Kidney (tissue), 13 donors: ENCODE measurements at regions not wholly inside any gene's neighbourhood (a gene's known extent, or its start where the extent isn't known, plus 50 kb on each side); places are given as distances from the start of the nearest gene placed in this dataset.

Experiments
- DNase-seq, 5 donors: peaks; one replicate each; pipeline ENCODE4 v3.0.0-alpha.2; 2013 to 2020
- FAIRE-seq: peaks from 2 replicates; lab custom pipeline; 2012; peaks lifted over from hg19 to GRCh38; lab: Jason Lieb, UNC
- H3K27ac ChIP-seq, 2 donors: one replicate each; pipeline ENCODE4 v1.7.0; 2013; ENCODE audit warnings: low read depth in 2 of 2, low read length in 2 of 2, inconsistent platforms in 1 of 2
- H3K27me3 ChIP-seq: one replicate; pipeline ENCODE4 v1.7.1; 2013; ENCODE audit warnings: low read length, inconsistent platforms; ENCODE audit not compliant: control insufficient read depth, insufficient read depth
- H3K36me3 ChIP-seq, 3 donors: one replicate each; pipeline versions ENCODE4 v1.7.0 to v1.7.1; 2013; ENCODE audit warnings: low read length in 3 of 3, control low read depth in 1 of 3, inconsistent platforms in 1 of 3; ENCODE audit not compliant: insufficient read depth in 3 of 3, control insufficient read depth in 2 of 3
- H3K4me1 ChIP-seq, 3 donors: one replicate each; pipeline versions ENCODE4 v1.7.0 to v1.7.1; 2013; ENCODE audit warnings: low read length in 3 of 3, inconsistent platforms in 1 of 3, low read depth in 1 of 3; ENCODE audit not compliant: control insufficient read depth in 2 of 3, insufficient read depth in 2 of 3
- H3K4me3 ChIP-seq, 3 donors: one replicate each; pipeline versions ENCODE4 v1.7.0 to v1.8.1; 2013; ENCODE audit warnings: low read length in 3 of 3, control low read depth in 1 of 3, inconsistent platforms in 1 of 3
- H3K9ac ChIP-seq, 3 donors: one replicate each; pipeline versions ENCODE4 v1.7.0 to v1.7.1; 2013; ENCODE audit warnings: low read length in 3 of 3, control low read depth in 1 of 3, inconsistent platforms in 1 of 3
- H3K9me3 ChIP-seq, 3 donors: one replicate each; pipeline versions ENCODE4 v1.7.0 to v1.7.1; 2013; ENCODE audit warnings: low read length in 3 of 3, control low read depth in 1 of 3, inconsistent platforms in 1 of 3; ENCODE audit not compliant: control insufficient read depth in 2 of 3, insufficient read depth in 1 of 3
- intact Hi-C: fragments of 100-400 bp; cut with DNase I; formaldehyde crosslinking; loops from one replicate; pipeline ENCODE4 v1.11.1; 2022
- TF ChIP-seq, protein P1 (sequence below): IDR thresholded peaks from 3 replicates; pipeline ENCODE4 v1.5.1; 2012; ENCODE audit warnings: mild to moderate bottlenecking, moderate library complexity, borderline replicate concordance; ENCODE audit not compliant: insufficient read depth; ENCODE audit errors: extremely low read depth
- donor health status: control.
- donor health status: control.
- donor health status: control.
- donor health status: control.
- donor health status: control.
- donor health status: DM: yes; HTN: yes; CAD: no.
- donor health status: Normal renal cell carcinoma (clear cell type).

- no peak overlapping the region for H3K4me3 ChIP-seq
- FAIRE-seq (no peak), DNase-seq (no peak)
- no peaks in the 10 kb centered on the region for H3K9me3 ChIP-seq
- H3K27ac ChIP-seq = no peak overlapping the region
- no peaks in the 10 kb centered on the region for H3K4me1 ChIP-seq
- no peak overlapping the region for H3K9ac ChIP-seq
- no peaks in the 10 kb centered on the region for H3K36me3 ChIP-seq
- intact Hi-C loops = no loop called here
- no peaks in the 10 kb centered on the region for H3K27me3 ChIP-seq
- TF ChIP-seq, protein P1, sequence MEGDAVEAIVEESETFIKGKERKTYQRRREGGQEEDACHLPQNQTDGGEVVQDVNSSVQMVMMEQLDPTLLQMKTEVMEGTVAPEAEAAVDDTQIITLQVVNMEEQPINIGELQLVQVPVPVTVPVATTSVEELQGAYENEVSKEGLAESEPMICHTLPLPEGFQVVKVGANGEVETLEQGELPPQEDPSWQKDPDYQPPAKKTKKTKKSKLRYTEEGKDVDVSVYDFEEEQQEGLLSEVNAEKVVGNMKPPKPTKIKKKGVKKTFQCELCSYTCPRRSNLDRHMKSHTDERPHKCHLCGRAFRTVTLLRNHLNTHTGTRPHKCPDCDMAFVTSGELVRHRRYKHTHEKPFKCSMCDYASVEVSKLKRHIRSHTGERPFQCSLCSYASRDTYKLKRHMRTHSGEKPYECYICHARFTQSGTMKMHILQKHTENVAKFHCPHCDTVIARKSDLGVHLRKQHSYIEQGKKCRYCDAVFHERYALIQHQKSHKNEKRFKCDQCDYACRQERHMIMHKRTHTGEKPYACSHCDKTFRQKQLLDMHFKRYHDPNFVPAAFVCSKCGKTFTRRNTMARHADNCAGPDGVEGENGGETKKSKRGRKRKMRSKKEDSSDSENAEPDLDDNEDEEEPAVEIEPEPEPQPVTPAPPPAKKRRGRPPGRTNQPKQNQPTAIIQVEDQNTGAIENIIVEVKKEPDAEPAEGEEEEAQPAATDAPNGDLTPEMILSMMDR = no peak
Observed at GRCh38 chr6:139643986-139644385, 269.5 kb upstream of the CITED2 start.

DNA sequence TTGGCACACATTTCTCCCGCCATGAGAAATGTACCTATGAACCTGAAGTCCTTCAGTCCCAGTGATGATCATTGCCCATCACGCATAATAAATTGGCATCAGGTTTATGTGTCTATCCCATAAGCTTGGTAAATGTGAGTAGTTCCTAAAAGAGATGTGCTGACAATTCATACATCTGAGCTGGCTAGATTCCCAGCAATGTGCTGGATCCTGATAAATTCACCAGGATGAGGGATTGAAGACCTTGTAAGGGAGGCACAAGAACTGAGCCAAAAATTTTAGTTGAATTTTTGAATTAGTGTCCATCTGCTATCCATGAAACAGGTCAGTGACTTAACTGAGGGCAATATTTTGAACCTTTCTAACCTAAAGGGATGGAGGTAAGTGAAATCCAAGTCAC, 267.9 kb upstream of the CITED2 start:
- Histone ChIP-seq H3K27me3 (no peaks in the 10 kb centered on the region), H3K9me3 (no peaks in the 10 kb centered on the region), H3K4me1 (no peaks in the 10 kb centered on the region), H3K9ac (no peak overlapping the region), H3K4me3 (no peak overlapping the region), H3K36me3 (no peaks in the 10 kb centered on the region), H3K27ac (no peak overlapping the region)
- FAIRE-seq (no peak), DNase-seq (no peak)
- TF ChIP-seq, protein P1 = no peak
- intact Hi-C loops = no loop called here

- no peak for DNase-seq
- intact Hi-C loops = no loop called here
- TF ChIP-seq, protein P1 = no peak
- Histone ChIP-seq H3K4me3 (no peak overlapping the region), H3K9me3 (no peaks in the 10 kb centered on the region), H3K27ac (no peak overlapping the region), H3K27me3 (no peaks in the 10 kb centered on the region), H3K4me1 (no peaks in the 10 kb centered on the region), H3K9ac (no peak overlapping the region), H3K36me3 (no peaks in the 10 kb centered on the region)
- FAIRE-seq = no peak
Observed at GRCh38 chr6:139641376-139641775, 266.9 kb upstream of the CITED2 start.

- no peak for DNase-seq
- Histone ChIP-seq H3K27ac (no peak overlapping the region), H3K4me3 (no peak overlapping the region), H3K9ac (no peak overlapping the region), H3K9me3 (no peaks in the 10 kb centered on the region), H3K36me3 (no peaks in the 10 kb centered on the region), H3K27me3 (no peaks in the 10 kb centered on the region), H3K4me1 (no peaks in the 10 kb centered on the region)
- TF ChIP-seq, protein P1 = no peak
- no peak for FAIRE-seq
- intact Hi-C loops = no loop called here
Observed at GRCh38 chr6:139640921-139641320, 266.5 kb upstream of the CITED2 start.
